ENCODE measurements at regions not wholly inside any gene's neighbourhood (a gene's known extent, or its start where the extent isn't known, plus 50 kb on each side); places are given as distances from the start of the nearest gene placed in this dataset.

- H3K4me3 ChIP-seq (ENCODE audit: extremely low read depth in 1 of 4, insufficient read depth in 2 of 4, low read depth in 3 of 4, low read length in 4 of 4), result no peak overlapping the region
- H4K5ac ChIP-seq (ENCODE audit: insufficient read length, low read depth, low read length), result no peak overlapping the region
- H3K56ac ChIP-seq (replicated peaks; ENCODE audit: insufficient read length, low read depth, low read length), result no peak overlapping the region
- no peak overlapping the region for H2BK5ac ChIP-seq (ENCODE audit: low read depth, low read length)
- H3K14ac ChIP-seq (ENCODE audit: insufficient read length), result no peak overlapping the region
- WGBS, 2 experiments (ENCODE audit: extremely low coverage in 1 of 2, insufficient coverage in 1 of 2, insufficient read length in 1 of 2, insufficient replicate concordance in 2 of 2, low coverage in 1 of 2, low lambda C conversion rate in 2 of 2, missing lambda C conversion rate in 1 of 2), result 85% methylated on average over 1 of the region's 1 CpG; no CpG with 5 or more reads in 1 of the 2 experiments
- H3K23ac ChIP-seq (ENCODE audit: insufficient read length), result no peak overlapping the region
- H3K4me1 ChIP-seq (replicated peaks in 1 of 4; ENCODE audit: control insufficient read depth in 3 of 4, insufficient read depth in 4 of 4, low read length in 3 of 4), result no peaks in the 10 kb centered on the region
- H3K18ac ChIP-seq (ENCODE audit: extremely low read depth, low read length), result no peak overlapping the region
- no peaks in the 10 kb centered on the region; a peak in 1 of 4 replicates for H3K9me3 ChIP-seq (ENCODE audit: insufficient read depth in 2 of 2, low read depth in 1 of 2, low read length in 1 of 2)
- no peak overlapping the region for H2BK15ac ChIP-seq (ENCODE audit: low read length)
- no peaks in the 10 kb centered on the region for H4K20me1 ChIP-seq (replicated peaks in 1 of 2; ENCODE audit: control insufficient read depth in 1 of 2, insufficient read depth in 2 of 2, low read length in 2 of 2)
- H3K4me2 ChIP-seq (ENCODE audit: insufficient read depth in 1 of 2, low read depth in 2 of 2, low read length in 2 of 2), result no peak overlapping the region
- H2BK20ac ChIP-seq (ENCODE audit: low read length), result no peak overlapping the region
- H3K27ac ChIP-seq (ENCODE audit: low read depth, low read length), result no peak overlapping the region
- no peak overlapping the region for H3K9ac ChIP-seq (replicated peaks in 1 of 4; ENCODE audit: extremely low read depth in 1 of 4, low read depth in 3 of 4, low read length in 3 of 4)
- H2BK120ac ChIP-seq (replicated peaks; ENCODE audit: low read depth, low read length), result no peak overlapping the region
- DNase-seq (ENCODE audit: low read depth in 1 of 2, low spot score in 2 of 2), result no peak
- H3K4ac ChIP-seq (replicated peaks; ENCODE audit: insufficient read length, low read depth, low read length), result no peak overlapping the region
- no peak overlapping the region for H4K8ac ChIP-seq (ENCODE audit: extremely low read depth, insufficient read depth, low read length)
- H3K36me3 ChIP-seq (ENCODE audit: control insufficient read depth in 2 of 4, insufficient read depth in 4 of 4, low read length in 3 of 4), result no peaks in the 10 kb centered on the region
- CTCF ChIA-PET (ENCODE audit: partially characterized antibody), result no interaction called here
- no peaks in the 10 kb centered on the region for H3K23me2 ChIP-seq (ENCODE audit: low read depth, low read length)
- no peak overlapping the region for H4K91ac ChIP-seq (replicated peaks; ENCODE audit: insufficient read length, low read length)
- no peaks in the 10 kb centered on the region for H3K79me2 ChIP-seq (ENCODE audit: control insufficient read depth in 1 of 2, insufficient read depth in 2 of 2, low read length in 2 of 2)
- POLR2A ChIA-PET (ENCODE audit: partially characterized antibody), result no interaction called here
- FAIRE-seq, result no peak
- H2AK5ac ChIP-seq (ENCODE audit: low read depth, low read length), result no peak overlapping the region
- H3K27me3 ChIP-seq (replicated peaks in 1 of 4; ENCODE audit: control insufficient read depth in 3 of 4, extremely low read depth in 1 of 4, insufficient read depth in 3 of 4, low read length in 3 of 4), result no peaks in the 10 kb centered on the region
- H2BK12ac ChIP-seq (ENCODE audit: low read depth, low read length), result no peak overlapping the region
- H2AFZ ChIP-seq (ENCODE audit: low read length), result no peak overlapping the region
- H3K79me1 ChIP-seq (ENCODE audit: low read depth, low read length), result no peaks in the 10 kb centered on the region
- TF ChIP-seq TCF12 (IDR thresholded peaks at IDR 0.05; ENCODE audit: low read depth, low read length), result no peak
- no peak for TF ChIP-seq E2F6 (IDR thresholded peaks at IDR 0.05)
- TF ChIP-seq USF2 (IDR thresholded peaks at IDR 0.05; ENCODE audit: low read length), result no peak
- no peak for TF ChIP-seq KDM4A (IDR thresholded peaks at IDR 0.05; ENCODE audit: low read depth, low read length, severe bottlenecking)
- no peak for TF ChIP-seq RFX5 (IDR thresholded peaks at IDR 0.05; ENCODE audit: borderline replicate concordance, low read depth, low read length)
- no peak for TF ChIP-seq SIRT6 (IDR thresholded peaks at IDR 0.05; ENCODE audit: low read length)
- no peak for TF ChIP-seq CTCF (IDR thresholded peaks at IDR 0.05; ENCODE audit: control extremely low read depth in 1 of 3, insufficient read depth in 1 of 3, low read depth in 1 of 3, low read length in 3 of 3)
- TF ChIP-seq RXRA (IDR thresholded peaks at IDR 0.05; ENCODE audit: insufficient read depth, low read depth, low read length), result no peak
- TF ChIP-seq ZNF274 (IDR thresholded peaks at IDR 0.05; ENCODE audit: borderline replicate concordance, extremely low read depth, low read length), result no peak
- TF ChIP-seq SIN3A (conservative IDR thresholded peaks at IDR 0.05 in 1 of 2, IDR thresholded peaks at IDR 0.05 in 1 of 2; ENCODE audit: low read depth in 1 of 2, low read length in 2 of 2), result no peak
- no peak for TF ChIP-seq CEBPB (IDR thresholded peaks at IDR 0.05; ENCODE audit: low read depth, low read length)
Observed at GRCh38 chr14:29317423-29317822, 550.8 kb downstream of the FOXG1 start.
